ENCODE measurements at regions not wholly inside any gene's neighbourhood (a gene's known extent, or its start where the extent isn't known, plus 50 kb on each side); places are given as distances from the start of the nearest gene placed in this dataset.

DNA sequence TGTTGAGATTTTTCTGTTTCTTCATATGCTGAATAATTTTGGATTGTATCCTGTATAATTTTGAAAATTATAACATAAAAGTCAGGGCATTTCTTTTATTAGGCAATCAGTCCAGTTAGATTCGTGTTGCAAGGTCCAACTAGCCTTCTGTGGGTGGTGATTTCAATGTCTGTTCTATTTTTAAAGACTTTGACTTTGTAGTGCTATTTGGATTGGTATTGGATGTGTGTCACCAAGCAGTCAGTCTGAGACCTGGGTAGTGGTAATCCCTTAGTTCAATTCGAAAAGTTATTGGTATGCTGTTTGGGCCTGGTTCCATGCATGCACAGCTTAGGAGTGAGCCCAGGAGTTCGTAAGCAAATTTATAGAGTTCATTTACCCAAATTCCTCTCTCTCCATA is 82.2 kb downstream of the EPDR1 start:
- H3K4me1 ChIP-seq (ENCODE audit: low read length): no peaks in the 10 kb centered on the region
- H3K4me2 ChIP-seq (ENCODE audit: low read depth, low read length, poor library complexity, severe bottlenecking): no peak overlapping the region
- H3K36me3 ChIP-seq (ENCODE audit: insufficient read depth, low read length): no peaks in the 10 kb centered on the region
- DNase-seq: no peak
- no peaks in the 10 kb centered on the region for H4K20me1 ChIP-seq (ENCODE audit: insufficient read depth, low read depth, low read length)
- no peaks in the 10 kb centered on the region for H3K27me3 ChIP-seq (ENCODE audit: low read length)
- no peaks in the 10 kb centered on the region for H3K9me3 ChIP-seq (ENCODE audit: low read length)
- H3K9me2 ChIP-seq (replicated peaks; ENCODE audit: insufficient read depth, low read length): no peaks in the 10 kb centered on the region
- no peak overlapping the region for H3K9ac ChIP-seq (ENCODE audit: low read length)
- H2AFZ ChIP-seq (ENCODE audit: low read length): no peak overlapping the region
- no peaks in the 10 kb centered on the region for H3K79me2 ChIP-seq (ENCODE audit: low read length)
- H3K4me3 ChIP-seq (ENCODE audit: low read length): no peak overlapping the region
- H3K27ac ChIP-seq (ENCODE audit: low read length): no peak overlapping the region

DNA sequence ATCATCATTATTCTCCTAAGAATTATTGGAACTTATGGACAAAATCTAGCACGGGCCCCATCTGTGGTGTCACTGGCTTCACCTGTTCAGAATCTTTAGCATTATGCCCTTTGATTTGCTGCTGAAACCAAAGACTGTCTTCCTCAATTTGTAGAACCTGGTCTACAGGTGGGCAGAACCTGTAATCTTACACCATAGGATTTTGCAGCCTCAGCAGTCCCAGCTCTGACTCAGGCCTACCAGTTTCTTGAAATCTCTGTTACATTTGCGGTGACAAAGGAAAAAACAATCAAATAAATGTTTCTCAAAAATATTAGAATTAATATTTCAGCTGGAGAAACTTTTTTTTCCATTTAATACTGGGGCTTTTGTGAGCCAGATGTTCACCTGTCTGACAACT is 86.1 kb downstream of the EPDR1 start:
- H3K79me2 ChIP-seq (ENCODE audit: low read length): no peaks in the 10 kb centered on the region
- DNase-seq: no peak
- H3K4me1 ChIP-seq (ENCODE audit: low read length): peaks cover 4% of the 10 kb centered on the region; the same call in 1 of the 2 replicates
- H3K9ac ChIP-seq (ENCODE audit: low read length): no peak overlapping the region
- H3K9me3 ChIP-seq (ENCODE audit: low read length): no peaks in the 10 kb centered on the region
- H3K36me3 ChIP-seq (ENCODE audit: insufficient read depth, low read length): no peaks in the 10 kb centered on the region
- no peak overlapping the region for H2AFZ ChIP-seq (ENCODE audit: low read length)
- H3K27ac ChIP-seq (ENCODE audit: low read length): no peak overlapping the region
- no peak overlapping the region for H3K4me3 ChIP-seq (ENCODE audit: low read length)
- no peaks in the 10 kb centered on the region for H3K27me3 ChIP-seq (ENCODE audit: low read length)
- no peak overlapping the region for H3K4me2 ChIP-seq (ENCODE audit: low read depth, low read length, poor library complexity, severe bottlenecking)
- H3K9me2 ChIP-seq (replicated peaks; ENCODE audit: insufficient read depth, low read length): no peaks in the 10 kb centered on the region
- H4K20me1 ChIP-seq (ENCODE audit: insufficient read depth, low read depth, low read length): no peaks in the 10 kb centered on the region

GRCh38 chr7:38007096-38007495 is 86.7 kb downstream of the EPDR1 start:
- Histone ChIP-seq H3K79me2 (ENCODE audit: low read length) (no peaks in the 10 kb centered on the region), H3K4me2 (ENCODE audit: low read depth, low read length, poor library complexity, severe bottlenecking) (no peak overlapping the region), H3K36me3 (ENCODE audit: insufficient read depth, low read length) (no peaks in the 10 kb centered on the region), H3K27me3 (ENCODE audit: low read length) (no peaks in the 10 kb centered on the region), H3K27ac (ENCODE audit: low read length) (no peak overlapping the region), H3K9me3 (ENCODE audit: low read length) (no peaks in the 10 kb centered on the region), H4K20me1 (ENCODE audit: insufficient read depth, low read depth, low read length) (no peaks in the 10 kb centered on the region), H3K9ac (ENCODE audit: low read length) (no peak overlapping the region), H2AFZ (ENCODE audit: low read length) (no peak overlapping the region), H3K4me3 (ENCODE audit: low read length) (no peak overlapping the region), H3K4me1 (ENCODE audit: low read length) (peaks cover 4% of the 10 kb centered on the region; the same call in 1 of the 2 replicates), H3K9me2 (replicated peaks; ENCODE audit: insufficient read depth, low read length) (no peaks in the 10 kb centered on the region)
- no peak for DNase-seq

GRCh38 chr7:38013246-38013645 is 92.8 kb downstream of the EPDR1 start:
- Histone ChIP-seq H3K27me3 (ENCODE audit: low read length) (no peaks in the 10 kb centered on the region; the same call in 1 of the 2 replicates), H3K9ac (ENCODE audit: low read length) (no peak overlapping the region), H3K4me1 (ENCODE audit: low read length) (peaks cover 4% of the 10 kb centered on the region; the same call in 1 of the 2 replicates)

GRCh38 chr7:38016567-38016966 is 96.1 kb downstream of the EPDR1 start:
- DNase-seq: no peak
- Histone ChIP-seq H3K79me2 (ENCODE audit: low read length) (no peaks in the 10 kb centered on the region), H3K9ac (ENCODE audit: low read length) (no peak overlapping the region), H3K36me3 (ENCODE audit: insufficient read depth, low read length) (no peaks in the 10 kb centered on the region), H3K4me1 (ENCODE audit: low read length) (no peaks in the 10 kb centered on the region), H3K27ac (ENCODE audit: low read length) (no peak overlapping the region), H3K9me2 (replicated peaks; ENCODE audit: insufficient read depth, low read length) (no peaks in the 10 kb centered on the region), H2AFZ (ENCODE audit: low read length) (no peak overlapping the region), H3K4me3 (ENCODE audit: low read length) (no peak overlapping the region), H3K27me3 (ENCODE audit: low read length) (no peaks in the 10 kb centered on the region; the same call in 1 of the 2 replicates), H3K4me2 (ENCODE audit: low read depth, low read length, poor library complexity, severe bottlenecking) (no peak overlapping the region), H3K9me3 (ENCODE audit: low read length) (no peaks in the 10 kb centered on the region), H4K20me1 (ENCODE audit: insufficient read depth, low read depth, low read length) (no peaks in the 10 kb centered on the region)

More at GRCh38 chr7:38013246-38013645, 92.8 kb downstream of the EPDR1 start:
- H3K9me3 ChIP-seq (ENCODE audit: low read length): no peaks in the 10 kb centered on the region
- no peaks in the 10 kb centered on the region for H3K79me2 ChIP-seq (ENCODE audit: low read length)
- no peak overlapping the region for H3K4me2 ChIP-seq (ENCODE audit: low read depth, low read length, poor library complexity, severe bottlenecking)
- DNase-seq: no peak
- H2AFZ ChIP-seq (ENCODE audit: low read length): no peak overlapping the region
- H4K20me1 ChIP-seq (ENCODE audit: insufficient read depth, low read depth, low read length): no peaks in the 10 kb centered on the region
- no peaks in the 10 kb centered on the region for H3K9me2 ChIP-seq (replicated peaks; ENCODE audit: insufficient read depth, low read length)
- no peak overlapping the region for H3K27ac ChIP-seq (ENCODE audit: low read length)
- H3K4me3 ChIP-seq (ENCODE audit: low read length): no peak overlapping the region
- no peaks in the 10 kb centered on the region for H3K36me3 ChIP-seq (ENCODE audit: insufficient read depth, low read length)

- no peak overlapping the region for H3K27ac ChIP-seq (ENCODE audit: low read length)
- no peak overlapping the region for H2AFZ ChIP-seq (ENCODE audit: low read length)
- H3K4me2 ChIP-seq (ENCODE audit: low read depth, low read length, poor library complexity, severe bottlenecking): no peak overlapping the region
- H3K27me3 ChIP-seq (ENCODE audit: low read length): no peaks in the 10 kb centered on the region; the same call in 1 of the 2 replicates
- no peaks in the 10 kb centered on the region for H3K9me3 ChIP-seq (ENCODE audit: low read length)
- H3K36me3 ChIP-seq (ENCODE audit: insufficient read depth, low read length): no peaks in the 10 kb centered on the region
- H3K4me1 ChIP-seq (ENCODE audit: low read length): no peaks in the 10 kb centered on the region
- H3K4me3 ChIP-seq (ENCODE audit: low read length): no peak overlapping the region
- no peak for DNase-seq
- H4K20me1 ChIP-seq (ENCODE audit: insufficient read depth, low read depth, low read length): no peaks in the 10 kb centered on the region
- H3K9ac ChIP-seq (ENCODE audit: low read length): no peak overlapping the region
- H3K79me2 ChIP-seq (ENCODE audit: low read length): no peaks in the 10 kb centered on the region
- H3K9me2 ChIP-seq (replicated peaks; ENCODE audit: insufficient read depth, low read length): no peaks in the 10 kb centered on the region
These were observed 96.9 kb downstream of the EPDR1 start for GRCh38 chr7:38017320-38017719.

- no peak overlapping the region for H3K4me2 ChIP-seq (ENCODE audit: low read depth, low read length, poor library complexity, severe bottlenecking)
- no peak overlapping the region for H3K9ac ChIP-seq (ENCODE audit: low read length)
- H3K9me2 ChIP-seq (replicated peaks; ENCODE audit: insufficient read depth, low read length): no peaks in the 10 kb centered on the region
- no peak overlapping the region for H2AFZ ChIP-seq (ENCODE audit: low read length)
- no peak overlapping the region for H3K27ac ChIP-seq (ENCODE audit: low read length)
- no peaks in the 10 kb centered on the region for H3K4me1 ChIP-seq (ENCODE audit: low read length)
- no peak overlapping the region for H3K4me3 ChIP-seq (ENCODE audit: low read length)
- H3K27me3 ChIP-seq (ENCODE audit: low read length): no peaks in the 10 kb centered on the region; the same call in 1 of the 2 replicates
- H4K20me1 ChIP-seq (ENCODE audit: insufficient read depth, low read depth, low read length): no peaks in the 10 kb centered on the region
- no peaks in the 10 kb centered on the region for H3K36me3 ChIP-seq (ENCODE audit: insufficient read depth, low read length)
- H3K79me2 ChIP-seq (ENCODE audit: low read length): no peaks in the 10 kb centered on the region
- no peak for DNase-seq
- no peaks in the 10 kb centered on the region for H3K9me3 ChIP-seq (ENCODE audit: low read length)
These were observed 99.8 kb downstream of the EPDR1 start for GRCh38 chr7:38020121-38020785.

DNA sequence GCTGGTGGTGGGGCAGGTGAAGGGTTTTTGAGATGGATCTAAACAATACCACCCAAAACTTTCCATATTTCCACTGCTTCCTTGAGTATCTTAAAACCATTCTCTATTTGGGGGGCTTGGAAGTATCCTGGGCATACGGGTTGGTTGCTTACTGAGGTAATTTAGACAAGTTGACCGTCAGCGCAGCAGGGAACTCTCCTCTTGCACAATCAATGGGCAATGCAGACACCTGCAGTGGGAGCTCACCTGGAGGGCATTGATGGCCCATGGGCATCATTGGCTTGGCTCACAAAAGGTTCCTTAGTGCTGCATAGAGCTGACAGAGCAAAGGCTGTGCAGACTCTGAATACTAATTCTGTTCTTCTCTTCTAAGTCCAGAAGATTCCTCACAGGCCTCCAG is 101.5 kb downstream of the EPDR1 start:
- Histone ChIP-seq H3K4me3 (ENCODE audit: low read length) (no peak overlapping the region), H3K9ac (ENCODE audit: low read length) (no peak overlapping the region), H3K27ac (ENCODE audit: low read length) (no peak overlapping the region), H2AFZ (ENCODE audit: low read length) (no peak overlapping the region), H4K20me1 (ENCODE audit: insufficient read depth, low read depth, low read length) (no peaks in the 10 kb centered on the region), H3K36me3 (ENCODE audit: insufficient read depth, low read length) (no peaks in the 10 kb centered on the region), H3K9me3 (ENCODE audit: low read length) (no peaks in the 10 kb centered on the region), H3K4me1 (ENCODE audit: low read length) (no peaks in the 10 kb centered on the region), H3K4me2 (ENCODE audit: low read depth, low read length, poor library complexity, severe bottlenecking) (no peak overlapping the region), H3K79me2 (ENCODE audit: low read length) (no peaks in the 10 kb centered on the region), H3K27me3 (ENCODE audit: low read length) (no peaks in the 10 kb centered on the region), H3K9me2 (replicated peaks; ENCODE audit: insufficient read depth, low read length) (no peaks in the 10 kb centered on the region)
- DNase-seq: no peak

Measured in Karpas-422 (cell line).